WERI-Rb-1 (cell line): ENCODE measurements at regions not wholly inside any gene's neighbourhood (a gene's known extent, or its start where the extent isn't known, plus 50 kb on each side); places are given as distances from the start of the nearest gene placed in this dataset.

ENCODE experiments used
- DNase-seq: peaks from one replicate; pipeline ENCODE4 v3.0.0-alpha.2; 2020
- H3K27ac ChIP-seq: fragments of 250-450 bp; sonication (Bioruptor Pico); 2 replicates; pipeline ENCODE4 v1.5.1; 2020; ENCODE audit warnings: mild to moderate bottlenecking, moderate library complexity
- H3K27me3 ChIP-seq: fragments of 250-450 bp; sonication (Bioruptor Pico); 2 replicates; pipeline ENCODE4 v1.5.1; 2021; ENCODE audit warnings: mild to moderate bottlenecking, low read depth, moderate library complexity; ENCODE audit not compliant: insufficient read depth, severe bottlenecking
- H3K36me3 ChIP-seq: fragments of 250-450 bp; sonication (Bioruptor Pico); 2 replicates; pipeline ENCODE4 v1.5.1; 2020; ENCODE audit warnings: mild to moderate bottlenecking, moderate library complexity
- H3K4me3 ChIP-seq: 2 replicates; pipeline ENCODE4 v1.5.1; 2011; ENCODE audit warnings: low read depth, mild to moderate bottlenecking, control low read depth, low read length
- H3K9me3 ChIP-seq: fragments of 250-450 bp; sonication (Bioruptor Pico); 2 replicates; pipeline ENCODE4 v1.5.1; 2021; ENCODE audit warnings: mild to moderate bottlenecking, moderate library complexity; ENCODE audit not compliant: severe bottlenecking
- TF ChIP-seq, protein P1 (sequence below): IDR thresholded peaks from 2 replicates; pipeline ENCODE4 v1.5.1; 2011; ENCODE audit warnings: low read depth, mild to moderate bottlenecking, control low read depth, inconsistent platforms, low read length

GRCh38 chr3:159776779-159777178 lies 211.9 kb upstream of the IL12A start:
- no peak for DNase-seq
- no peaks in the 10 kb centered on the region for H3K36me3 ChIP-seq
- TF ChIP-seq, protein P1, sequence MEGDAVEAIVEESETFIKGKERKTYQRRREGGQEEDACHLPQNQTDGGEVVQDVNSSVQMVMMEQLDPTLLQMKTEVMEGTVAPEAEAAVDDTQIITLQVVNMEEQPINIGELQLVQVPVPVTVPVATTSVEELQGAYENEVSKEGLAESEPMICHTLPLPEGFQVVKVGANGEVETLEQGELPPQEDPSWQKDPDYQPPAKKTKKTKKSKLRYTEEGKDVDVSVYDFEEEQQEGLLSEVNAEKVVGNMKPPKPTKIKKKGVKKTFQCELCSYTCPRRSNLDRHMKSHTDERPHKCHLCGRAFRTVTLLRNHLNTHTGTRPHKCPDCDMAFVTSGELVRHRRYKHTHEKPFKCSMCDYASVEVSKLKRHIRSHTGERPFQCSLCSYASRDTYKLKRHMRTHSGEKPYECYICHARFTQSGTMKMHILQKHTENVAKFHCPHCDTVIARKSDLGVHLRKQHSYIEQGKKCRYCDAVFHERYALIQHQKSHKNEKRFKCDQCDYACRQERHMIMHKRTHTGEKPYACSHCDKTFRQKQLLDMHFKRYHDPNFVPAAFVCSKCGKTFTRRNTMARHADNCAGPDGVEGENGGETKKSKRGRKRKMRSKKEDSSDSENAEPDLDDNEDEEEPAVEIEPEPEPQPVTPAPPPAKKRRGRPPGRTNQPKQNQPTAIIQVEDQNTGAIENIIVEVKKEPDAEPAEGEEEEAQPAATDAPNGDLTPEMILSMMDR = no peak
- no peaks in the 10 kb centered on the region for H3K27me3 ChIP-seq
- no peaks in the 10 kb centered on the region for H3K9me3 ChIP-seq
- H3K4me3 ChIP-seq = no peak overlapping the region
- no peak overlapping the region for H3K27ac ChIP-seq

GRCh38 chr3:159779883-159780282 lies 208.8 kb upstream of the IL12A start:
- H3K27ac ChIP-seq = no peak overlapping the region
- TF ChIP-seq, protein P1 = no peak
- H3K36me3 ChIP-seq = no peaks in the 10 kb centered on the region
- H3K4me3 ChIP-seq = no peak overlapping the region
- no peak for DNase-seq
- no peaks in the 10 kb centered on the region for H3K27me3 ChIP-seq
- no peaks in the 10 kb centered on the region for H3K9me3 ChIP-seq

- no peak for DNase-seq
- TF ChIP-seq, protein P1 = no peak
- H3K27ac ChIP-seq = no peak overlapping the region
Observed at GRCh38 chr3:159781867-159782266, 206.8 kb upstream of the IL12A start.

GRCh38 chr3:159782724-159783421 lies 205.8 kb upstream of the IL12A start:
- H3K9me3 ChIP-seq = no peaks in the 10 kb centered on the region
- no peaks in the 10 kb centered on the region for H3K27me3 ChIP-seq
- no peak for DNase-seq
- no peak overlapping the region for H3K4me3 ChIP-seq
- no peaks in the 10 kb centered on the region for H3K36me3 ChIP-seq
- no peak overlapping the region for H3K27ac ChIP-seq
- TF ChIP-seq, protein P1 = no peak

More at GRCh38 chr3:159781867-159782266, 206.8 kb upstream of the IL12A start:
- Histone ChIP-seq H3K36me3 (no peaks in the 10 kb centered on the region), H3K9me3 (no peaks in the 10 kb centered on the region), H3K4me3 (no peak overlapping the region), H3K27me3 (no peaks in the 10 kb centered on the region)

GRCh38 chr3:159783780-159784742 lies 204.6 kb upstream of the IL12A start:
- H3K36me3 ChIP-seq = no peaks in the 10 kb centered on the region
- H3K9me3 ChIP-seq = no peaks in the 10 kb centered on the region
- H3K27me3 ChIP-seq = no peaks in the 10 kb centered on the region
- TF ChIP-seq, protein P1 = no peak
- no peak overlapping the region for H3K4me3 ChIP-seq
- DNase-seq = no peak
- H3K27ac ChIP-seq = no peak overlapping the region
